PFSK-1 (cell line): ENCODE measurements at regions not wholly inside any gene's neighbourhood (a gene's known extent, or its start where the extent isn't known, plus 50 kb on each side); places are given as distances from the start of the nearest gene placed in this dataset.

Source experiments
- FOXP2 ChIP-seq: optimal IDR thresholded peaks from 2 replicates; pipeline ENCODE3; 2011; ENCODE audit warnings: borderline replicate concordance, control low read depth, inconsistent platforms; ENCODE audit not compliant: insufficient read depth; ENCODE audit errors: extremely low read length, extremely low read depth
- POLR2AphosphoS5 ChIP-seq: IDR thresholded peaks from 2 replicates; pipeline ENCODE4 v1.6.1; 2012; ENCODE audit warnings: low read depth, mild to moderate bottlenecking, control low read depth, low read length, moderate library complexity
- REST ChIP-seq, 2 experiments: IDR thresholded peaks; 2 replicates each; pipeline versions ENCODE4 v1.6.1 to v1.8.0; 2011 to 2012; ENCODE audit warnings: low read depth in 2 of 2, low read length in 2 of 2, control low read depth in 1 of 2, inconsistent platforms in 1 of 2, mild to moderate bottlenecking in 1 of 2, moderate library complexity in 1 of 2; ENCODE audit not compliant: insufficient read depth in 1 of 2
- SIN3A ChIP-seq: IDR thresholded peaks from 2 replicates; pipeline ENCODE4 v1.6.1; 2012; ENCODE audit warnings: mild to moderate bottlenecking, low read length, moderate library complexity, borderline replicate concordance; ENCODE audit not compliant: insufficient read depth
- TAF1 ChIP-seq: IDR thresholded peaks from 2 replicates; pipeline ENCODE4 v1.6.1; 2012; ENCODE audit warnings: low read length, control low read depth, borderline replicate concordance; ENCODE audit not compliant: insufficient read depth

GRCh38 chr5:174323878-174324281, 278.4 kb downstream of the NSG2 start:
- TF ChIP-seq POLR2AphosphoS5 (no peak), TAF1 (no peak), SIN3A (no peak), REST (IDR thresholded peaks at IDR 0.05; ENCODE audit: insufficient read depth in 1 of 2, low read depth in 2 of 2, low read length in 2 of 2) (no peak), FOXP2 (no peak)
